Endothelial cell of umbilical vein (primary cell): ENCODE measurements at regions not wholly inside any gene's neighbourhood (a gene's known extent, or its start where the extent isn't known, plus 50 kb on each side); places are given as distances from the start of the nearest gene placed in this dataset.

Experiments
- BruUV-seq: library from RNA; stranded (reverse); fragments of 400-500 nt; replicated peaks from 2 replicates; lab custom pipeline; 2021; lab: Mats Ljungman, UMichigan
- CTCF ChIA-PET: fragments of 300-600, 350-600 bp; sonication (Branson Sonifier 250); formaldehyde crosslinking; loops from one replicate; lab custom pipeline; 2021; ENCODE audit warnings: antibody characterized with exemption, inconsistent platforms; lab: Charles Lee
- POLR2A ChIA-PET: fragments of 300-600, 350-600 bp; sonication (Branson Sonifier 250); formaldehyde crosslinking; loops from one replicate; lab custom pipeline; 2021; ENCODE audit warnings: antibody characterized with exemption, inconsistent platforms; lab: Charles Lee
- DNase-seq: peaks from one replicate; pipeline ENCODE4 v3.0.0-alpha.2; 2011; ENCODE audit warnings: low read depth, low spot score
- FAIRE-seq: peaks from 2 replicates; lab custom pipeline; 2011; peaks lifted over from hg19 to GRCh38; lab: Jason Lieb, UNC
- H2AFZ ChIP-seq: 2 replicates; pipeline ENCODE4 v1.6.0; 2012; ENCODE audit warnings: low read depth, low read length, control low read depth, inconsistent platforms
- H3K27ac ChIP-seq: 2 replicates; pipeline ENCODE4 v1.5.1; 2011; ENCODE audit warnings: low read depth, mild to moderate bottlenecking, control low read depth, low read length, moderate library complexity; ENCODE audit not compliant: insufficient read depth
- H3K27me3 ChIP-seq, 2 experiments: 2 replicates each; pipeline versions ENCODE4 v1.6.0 to v1.6.1; 2011; ENCODE audit warnings: low read length in 2 of 2, mixed read lengths in 1 of 2; ENCODE audit not compliant: control insufficient read depth in 2 of 2, insufficient read depth in 2 of 2
- H3K36me3 ChIP-seq, 2 experiments: 2 replicates in 1 of 2; 3 replicates in 1 of 2; pipeline ENCODE4 v1.5.1; 2011; ENCODE audit warnings: low read length in 2 of 2, mild to moderate bottlenecking in 1 of 2, moderate library complexity in 1 of 2; ENCODE audit not compliant: control insufficient read depth in 2 of 2, insufficient read depth in 2 of 2; ENCODE audit errors: extremely low read depth in 1 of 2
- H3K4me1 ChIP-seq: 3 replicates; pipeline ENCODE4 v1.5.1; 2011; ENCODE audit warnings: mild to moderate bottlenecking, low read length; ENCODE audit not compliant: control insufficient read depth, insufficient read depth; ENCODE audit errors: extremely low read depth
- H3K4me2 ChIP-seq: 2 replicates; pipeline ENCODE4 v1.6.1; 2011; ENCODE audit warnings: low read length, control low read depth, mixed read lengths; ENCODE audit not compliant: insufficient read depth
- H3K4me3 ChIP-seq, 3 experiments: fragments of 200-600 bp in 1 of 3; sonication (generic), shearing (Covaris generic) in 1 of 3; replicated peaks in 1 of 3; 2 replicates each; pipeline ENCODE4 v1.5.1; 2011 to 2016; ENCODE audit warnings: control low read depth in 3 of 3, low read length in 3 of 3, mild to moderate bottlenecking in 2 of 3, inconsistent platforms in 1 of 3, low read depth in 1 of 3, moderate library complexity in 1 of 3; ENCODE audit not compliant: insufficient read depth in 1 of 3
- H3K79me2 ChIP-seq: 2 replicates; pipeline ENCODE4 v1.6.0; 2012; ENCODE audit warnings: low read length, inconsistent platforms; ENCODE audit not compliant: control insufficient read depth, insufficient read depth
- H3K9ac ChIP-seq: replicated peaks from 2 replicates; pipeline ENCODE3; 2011; ENCODE audit warnings: low read length, control low read depth; ENCODE audit not compliant: insufficient read depth; ENCODE audit errors: extremely low read depth
- H3K9me1 ChIP-seq: replicated peaks from 3 replicates; pipeline ENCODE4 v1.6.0; 2011; ENCODE audit warnings: mild to moderate bottlenecking, low read length; ENCODE audit not compliant: control insufficient read depth, insufficient read depth; ENCODE audit errors: extremely low read depth
- H3K9me3 ChIP-seq: replicated peaks from 2 replicates; pipeline ENCODE4 v1.5.1; 2012; ENCODE audit warnings: low read length, inconsistent platforms; ENCODE audit not compliant: control insufficient read depth, insufficient read depth
- H4K20me1 ChIP-seq: replicated peaks from 2 replicates; pipeline ENCODE3; 2011; ENCODE audit warnings: mild to moderate bottlenecking, low read length; ENCODE audit not compliant: control insufficient read depth, insufficient read depth; ENCODE audit errors: extremely low read depth
- CTCF ChIP-seq, 2 donors: IDR thresholded peaks; 1 replicate in 1 of 2; 2 replicates in 1 of 2; pipeline ENCODE4 v1.5.1; 2011; ENCODE audit warnings: low read length in 2 of 2, mild to moderate bottlenecking in 2 of 2, moderate library complexity in 2 of 2, control low read depth in 1 of 2, inconsistent platforms in 1 of 2, low read depth in 1 of 2; ENCODE audit not compliant: insufficient read depth in 1 of 2; ENCODE audit errors: extremely low read depth in 1 of 2
- EZH2 ChIP-seq: IDR thresholded peaks from 2 replicates; pipeline ENCODE4 v1.6.1; 2012; ENCODE audit warnings: borderline replicate concordance, low read depth, mild to moderate bottlenecking, moderate library complexity, low read length, inconsistent platforms; ENCODE audit not compliant: severe bottlenecking
- FOS ChIP-seq: IDR thresholded peaks from 2 replicates; pipeline ENCODE4 v1.6.1; 2011; ENCODE audit warnings: mild to moderate bottlenecking, low read length, moderate library complexity, borderline replicate concordance; ENCODE audit not compliant: insufficient read depth
- GATA2 ChIP-seq: IDR thresholded peaks from 2 replicates; pipeline ENCODE4 v1.7.0; 2011; ENCODE audit warnings: low read depth, mild to moderate bottlenecking, moderate library complexity, mixed read lengths, low read length; ENCODE audit not compliant: insufficient read length, insufficient read depth
- JUN ChIP-seq: IDR thresholded peaks from 2 replicates; pipeline ENCODE4 v1.6.1; 2011; ENCODE audit warnings: borderline replicate concordance, low read depth; ENCODE audit not compliant: insufficient read length, insufficient read depth
- MAX ChIP-seq: IDR thresholded peaks from 2 replicates; pipeline ENCODE4 v1.6.1; 2011; ENCODE audit not compliant: insufficient read depth, insufficient read length
- MYC ChIP-seq: IDR thresholded peaks from one replicate; pipeline ENCODE4 v1.6.1; 2011; ENCODE audit warnings: mild to moderate bottlenecking, low read depth, low read length
- POLR2A ChIP-seq: IDR thresholded peaks from 2 replicates; pipeline ENCODE4 v1.6.1; 2012; ENCODE audit warnings: low read depth, mild to moderate bottlenecking, control low read depth, low read length
- POLR2AphosphoS5 ChIP-seq: IDR thresholded peaks from 2 replicates; pipeline ENCODE4 v1.6.1; 2012; ENCODE audit warnings: low read depth, mild to moderate bottlenecking, control low read depth, low read length, moderate library complexity; ENCODE audit not compliant: insufficient read depth
- dilution Hi-C: fragments of 300-500 bp; cut with MboI; formaldehyde crosslinking; loops from one replicate; pipeline ENCODE4 v1.15.0; 2019; ENCODE audit warnings: low sequenced_read_pairs; ENCODE audit not compliant: extremely low pct_ligation_motif_present
- intact Hi-C: fragments of 100-400 bp; cut with micrococcal nuclease; formaldehyde crosslinking; loops from one replicate; pipeline ENCODE4 v1.10.0; 2022

DNA sequence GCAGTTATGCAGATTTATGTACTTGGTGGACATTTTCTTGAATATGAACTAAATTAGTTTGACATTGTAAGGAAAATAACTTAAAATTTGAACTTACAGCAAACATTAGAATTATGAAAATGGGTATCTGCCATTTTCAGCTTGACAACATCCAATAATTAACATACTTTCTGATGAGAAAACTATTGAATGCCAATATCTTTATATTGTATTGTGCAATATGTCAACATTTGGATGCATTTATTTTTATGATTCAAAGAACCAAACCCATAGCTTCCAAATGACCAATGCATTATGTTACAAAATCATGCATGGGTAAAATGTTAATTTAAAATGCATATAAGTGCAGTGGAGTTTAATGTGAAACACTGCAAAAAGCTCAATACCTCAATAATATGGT, 562.5 kb downstream of the TRAM1L1 start:
- no peak overlapping the region for H3K27ac ChIP-seq
- intact Hi-C loops (no loop called here), dilution Hi-C loops (no loop called here)
- no peaks in the 10 kb centered on the region for H3K9me3 ChIP-seq
- TF ChIP-seq JUN = no peak
- H2AFZ ChIP-seq = no peak overlapping the region
- H4K20me1 ChIP-seq = no peaks in the 10 kb centered on the region
- no peaks in the 10 kb centered on the region for H3K4me1 ChIP-seq
- no peaks in the 10 kb centered on the region for H3K9me1 ChIP-seq
- no peak overlapping the region for H3K4me3 ChIP-seq
- no TSS peak for BruUV-seq
- ChIA-PET CTCF (no interaction called here), POLR2A (no interaction called here)
- no peaks in the 10 kb centered on the region for H3K79me2 ChIP-seq
- no peak overlapping the region for H3K4me2 ChIP-seq
- H3K36me3 ChIP-seq = no peaks in the 10 kb centered on the region
- FAIRE-seq = no peak
- DNase-seq = no peak
- no peaks in the 10 kb centered on the region for H3K27me3 ChIP-seq
- H3K9ac ChIP-seq = no peak overlapping the region

- Histone ChIP-seq H3K4me3 (no peak overlapping the region), H3K4me2 (no peak overlapping the region), H3K4me1 (no peaks in the 10 kb centered on the region), H3K79me2 (no peaks in the 10 kb centered on the region), H3K27ac (no peak overlapping the region), H2AFZ (no peak overlapping the region), H3K9me1 (no peaks in the 10 kb centered on the region), H3K36me3 (no peaks in the 10 kb centered on the region), H4K20me1 (no peaks in the 10 kb centered on the region), H3K27me3 (peaks cover 0 to 7% of the 10 kb centered on the region in 2 experiments), H3K9me3 (no peaks in the 10 kb centered on the region), H3K9ac (no peak overlapping the region)
- no peak for TF ChIP-seq MYC
- no peak for TF ChIP-seq CTCF (IDR thresholded peaks at IDR 0.05; ENCODE audit: extremely low read depth in 1 of 2, insufficient read depth in 1 of 2, low read depth in 1 of 2, low read length in 2 of 2)
- no peak for TF ChIP-seq EZH2
- TF ChIP-seq MAX = no peak
- no peak for TF ChIP-seq POLR2A
- TF ChIP-seq POLR2AphosphoS5 = no peak
- TF ChIP-seq JUN = no peak
- TF ChIP-seq GATA2 = no peak
- TF ChIP-seq FOS = no peak
- ChIA-PET CTCF (no interaction called here), POLR2A (no interaction called here)
- dilution Hi-C loops (no loop called here), intact Hi-C loops (no loop called here)
- no peak for FAIRE-seq
- no TSS peak for BruUV-seq
- DNase-seq = no peak
Measured at GRCh38 chr4:116520886-116521285, 564.5 kb downstream of the TRAM1L1 start.
